Amygdala (tissue), 56 donors: ENCODE measurements at regions not wholly inside any gene's neighbourhood (a gene's known extent, or its start where the extent isn't known, plus 50 kb on each side); places are given as distances from the start of the nearest gene placed in this dataset.
"Not testable (repeated sequence)": the region's sequence is repeated elsewhere in the genome, so short reads cannot be mapped to it uniquely, and the experiment has no call there.

Source experiments
- DNase-seq, 56 donors: peaks; one replicate each; lab custom pipeline; 2025; lab: John Stamatoyannopoulos, UW

GRCh38 chr3:194189243-194189791 lies 53.4 kb downstream of the HES1 start:
- no peak for DNase-seq

- not testable (repeated sequence) for DNase-seq
Observed at GRCh38 chr3:194191850-194192249, 55.9 kb downstream of the HES1 start.

GRCh38 chr3:194194051-194194756 lies 58.3 kb downstream of the HES1 start:
- DNase-seq: no peak

GRCh38 chr3:194194757-194195085 lies 58.8 kb downstream of the HES1 start:
- DNase-seq: no peak

GRCh38 chr3:194195611-194196010 lies 59.7 kb downstream of the HES1 start:
- no peak for DNase-seq

GRCh38 chr3:194196876-194197275 lies 60.9 kb downstream of the HES1 start:
- DNase-seq: no peak

- DNase-seq: no peak
Observed at GRCh38 chr3:194197396-194197960, 61.5 kb downstream of the HES1 start.

GRCh38 chr3:194197981-194198695 lies 62.2 kb downstream of the HES1 start:
- no peak for DNase-seq

- DNase-seq: no peak
Observed at GRCh38 chr3:194198938-194199337, 63.0 kb downstream of the HES1 start.

GRCh38 chr3:194200422-194201081 lies 64.6 kb downstream of the HES1 start:
- no peak for DNase-seq

GRCh38 chr3:194201953-194202666 lies 66.2 kb downstream of the HES1 start:
- DNase-seq: no peak

- DNase-seq: no peak
Observed at GRCh38 chr3:194203482-194204041, 67.6 kb downstream of the HES1 start.

- peak in 1 of 56 donors; percentile 2 for DNase-seq
Observed at GRCh38 chr3:194204042-194204987, 68.4 kb downstream of the HES1 start.

GRCh38 chr3:194205675-194206133 lies 69.8 kb downstream of the HES1 start:
- DNase-seq: no peak

- peak in 2 of 56 donors; percentile 7 to 23 for DNase-seq
Observed at GRCh38 chr3:194206320-194206719, 70.4 kb downstream of the HES1 start.

- DNase-seq: no peak
Observed at GRCh38 chr3:194208709-194209108, 72.8 kb downstream of the HES1 start.

GRCh38 chr3:194212161-194212844 lies 76.4 kb downstream of the HES1 start:
- no peak for DNase-seq

GRCh38 chr3:194212845-194213331 lies 76.9 kb downstream of the HES1 start:
- DNase-seq: no peak
